B cell (primary cell): ENCODE measurements at regions not wholly inside any gene's neighbourhood (a gene's known extent, or its start where the extent isn't known, plus 50 kb on each side); places are given as distances from the start of the nearest gene placed in this dataset.

ENCODE experiments used
- ATAC-seq: fragments of 200-7000 bp; cut with Tn5 transposase; one replicate; pipeline ENCODE4 v1.10.0; 2021; ENCODE audit warnings: low read depth, mild to moderate bottlenecking, moderate number of reproducible peaks, moderate library complexity
- CTCF ChIA-PET: fragments of 350-600 bp; sonication (Branson Sonifier 250); formaldehyde crosslinking; loops from one replicate; lab custom pipeline; 2021; ENCODE audit warnings: antibody characterized with exemption, inconsistent platforms; lab: Charles Lee
- POLR2A ChIA-PET: fragments of 350-600 bp; sonication (Branson Sonifier 250); formaldehyde crosslinking; loops from one replicate; lab custom pipeline; 2021; ENCODE audit warnings: antibody characterized with exemption; lab: Charles Lee
- DNase-seq: peaks from one replicate; pipeline ENCODE4 v3.0.0; 2013
- H2AFZ ChIP-seq: 2 replicates; pipeline ENCODE4 v1.6.1; 2012; ENCODE audit warnings: mild to moderate bottlenecking, low read depth, low read length; ENCODE audit not compliant: insufficient read depth, poor library complexity, severe bottlenecking
- H3K27ac ChIP-seq, 2 donors: 1 replicate in 1 of 2; 2 replicates in 1 of 2; pipeline ENCODE4 v1.5.1; 2012 to 2013; ENCODE audit warnings: low read length in 2 of 2, mild to moderate bottlenecking in 2 of 2, moderate library complexity in 1 of 2
- H3K27me3 ChIP-seq, 4 experiments: fragments of 200-600 bp in 1 of 4; sonication (generic) in 1 of 4; replicated peaks in 1 of 4; 1 replicate in 2 of 4; 2 replicates in 2 of 4; pipeline versions ENCODE4 v1.6.1 to v1.7.0; 2013 to 2016; ENCODE audit warnings: low read length in 3 of 4, mild to moderate bottlenecking in 2 of 4, mixed read lengths in 1 of 4, moderate library complexity in 1 of 4; ENCODE audit not compliant: insufficient read depth in 4 of 4, control insufficient read depth in 3 of 4; ENCODE audit errors: control extremely low read depth in 1 of 4
- H3K36me3 ChIP-seq, 2 experiments: replicated peaks in 1 of 2; 1 replicate in 1 of 2; 2 replicates in 1 of 2; pipeline versions ENCODE4 v1.6.1 to v1.7.1; 2013; ENCODE audit warnings: low read length in 1 of 2; ENCODE audit not compliant: insufficient read depth in 2 of 2, control insufficient read depth in 1 of 2; ENCODE audit errors: control extremely low read depth in 1 of 2, extremely low read depth in 1 of 2
- H3K4me1 ChIP-seq, 2 donors: fragments of 200-600 bp in 1 of 2; sonication (generic) in 1 of 2; 1 replicate in 1 of 2; 2 replicates in 1 of 2; pipeline versions ENCODE4 v1.5.1 to v1.6.1; 2013 to 2017; ENCODE audit warnings: low read length in 2 of 2; ENCODE audit not compliant: control insufficient read depth in 2 of 2, insufficient read depth in 2 of 2
- H3K4me2 ChIP-seq: replicated peaks from 2 replicates; pipeline ENCODE3; 2012; ENCODE audit warnings: mild to moderate bottlenecking, low read depth, low read length; ENCODE audit not compliant: poor library complexity, severe bottlenecking
- H3K4me3 ChIP-seq, 5 experiments: fragments of 200-600 bp in 1 of 5; sonication (generic) in 1 of 5; 1 replicate in 3 of 5; 2 replicates in 2 of 5; pipeline versions ENCODE4 v1.5.1 to v1.7.0; 2011 to 2016; ENCODE audit warnings: low read length in 4 of 5, mild to moderate bottlenecking in 4 of 5, low read depth in 2 of 5, control low read depth in 1 of 5, moderate library complexity in 1 of 5; ENCODE audit not compliant: insufficient read depth in 1 of 5; ENCODE audit errors: control extremely low read depth in 1 of 5, extremely low read depth in 1 of 5
- H3K79me2 ChIP-seq: fragments of 200-600 bp; sonication (generic); one replicate; pipeline ENCODE4 v1.6.0; 2016; ENCODE audit warnings: low read length; ENCODE audit not compliant: control insufficient read depth, insufficient read depth
- H3K9ac ChIP-seq: fragments of 200-600 bp; sonication (generic); 2 replicates; pipeline ENCODE4 v1.6.1; 2017; ENCODE audit warnings: mild to moderate bottlenecking, low read length, moderate library complexity
- H3K9me3 ChIP-seq, 3 donors: one replicate each; pipeline versions ENCODE4 v1.6.1 to v1.7.1; 2013; ENCODE audit warnings: low read length in 2 of 3; ENCODE audit not compliant: control insufficient read depth in 2 of 3, insufficient read depth in 1 of 3; ENCODE audit errors: control extremely low read depth in 1 of 3
- H4K20me1 ChIP-seq: 2 replicates; pipeline ENCODE4 v1.6.0; 2012; ENCODE audit warnings: mild to moderate bottlenecking, low read length; ENCODE audit not compliant: insufficient read depth, control insufficient read depth, poor library complexity, severe bottlenecking
- H3K27ac Mint-ChIP-seq: one replicate; pipeline ENCODE4 v1.8.0; 2021; ENCODE audit warnings: mixed read lengths
- H3K27me3 Mint-ChIP-seq: one replicate; pipeline ENCODE4 v1.8.0; 2021; ENCODE audit warnings: mixed read lengths
- H3K4me1 Mint-ChIP-seq: one replicate; pipeline ENCODE4 v1.8.0; 2021; ENCODE audit warnings: mixed read lengths
- H3K4me3 Mint-ChIP-seq: one replicate; pipeline ENCODE4 v1.8.0; 2021; ENCODE audit warnings: mixed read lengths
- H3K9me3 Mint-ChIP-seq: one replicate; pipeline ENCODE4 v1.8.0; 2022; ENCODE audit warnings: mixed read lengths; ENCODE audit not compliant: insufficient read depth
- CTCF ChIP-seq: fragments of 200-600 bp; IDR thresholded peaks from one replicate; pipeline ENCODE4 v1.8.0; 2022; ENCODE audit warnings: antibody characterized with exemption, mild to moderate bottlenecking
- EZH2 ChIP-seq: IDR thresholded peaks from 2 replicates; pipeline ENCODE4 v1.6.1; 2012; ENCODE audit warnings: borderline replicate concordance, low read depth, mild to moderate bottlenecking, moderate library complexity, low read length; ENCODE audit not compliant: insufficient read depth, poor library complexity, severe bottlenecking
- WGBS: methylation state at CpG from one replicate; pipeline ENCODE4 v1.1.5; 2013; ENCODE audit warnings: missing lambda C conversion rate; ENCODE audit not compliant: insufficient coverage; 5-methylcytosine and 5-hydroxymethylcytosine counted together
- intact Hi-C: fragments of 100-400 bp; cut with micrococcal nuclease; formaldehyde crosslinking; loops from one replicate; pipeline ENCODE4 v1.10.0; 2022

- intact Hi-C loops, result no loop called here
- DNase-seq, result no peak
- 100% methylated on average over 1 of the region's 3 CpGs for WGBS
- Histone ChIP-seq H3K4me2 (no peak overlapping the region), H3K27me3 (peaks cover 0 to 4% (median 0%) of the 10 kb centered on the region in 4 experiments), H3K36me3 (no peaks in the 10 kb centered on the region), H3K4me3 (no peak overlapping the region), H4K20me1 (no peaks in the 10 kb centered on the region), H3K9me3 (no peaks in the 10 kb centered on the region), H3K27ac (no peak overlapping the region), H2AFZ (no peak overlapping the region), H3K79me2 (no peaks in the 10 kb centered on the region), H3K9ac (no peak overlapping the region), H3K4me1 (no peaks in the 10 kb centered on the region)
- Mint-ChIP-seq H3K27me3 (no peaks in the 10 kb centered on the region), H3K4me1 (no peaks in the 10 kb centered on the region), H3K9me3 (peaks cover 5% of the 10 kb centered on the region), H3K27ac (no peak overlapping the region), H3K4me3 (no peak overlapping the region)
- ChIA-PET POLR2A (no interaction called here), CTCF (no interaction called here)
- ATAC-seq, result no peak
- no peak for TF ChIP-seq CTCF
Measured at GRCh38 chr20:18995455-18995854, 181.9 kb downstream of the SCP2D1 start.

GRCh38 chr20:18999086-18999485 lies 185.5 kb downstream of the SCP2D1 start:
- no peaks in the 10 kb centered on the region for H3K9me3 Mint-ChIP-seq
- WGBS, result 98% methylated on average over 6 of the region's 7 CpGs
- H3K4me1 ChIP-seq, result no peaks in the 10 kb centered on the region
- DNase-seq (no peak), ATAC-seq (no peak)
- no peaks in the 10 kb centered on the region for H3K4me1 Mint-ChIP-seq
- no peaks in the 10 kb centered on the region for H3K27me3 ChIP-seq
- no peak overlapping the region for H3K4me2 ChIP-seq
- H2AFZ ChIP-seq, result no peak overlapping the region
- no peak overlapping the region for H3K9ac ChIP-seq
- ChIA-PET CTCF (no interaction called here), POLR2A (no interaction called here)
- H4K20me1 ChIP-seq, result no peaks in the 10 kb centered on the region
- H3K36me3 ChIP-seq, result no peaks in the 10 kb centered on the region
- H3K27ac ChIP-seq, result no peak overlapping the region
- no peaks in the 10 kb centered on the region for H3K9me3 ChIP-seq
- no peaks in the 10 kb centered on the region for H3K27me3 Mint-ChIP-seq
- H3K79me2 ChIP-seq, result no peaks in the 10 kb centered on the region
- H3K27ac Mint-ChIP-seq, result no peak overlapping the region
- TF ChIP-seq CTCF, result no peak
- no peak for TF ChIP-seq EZH2
- intact Hi-C loops, result no loop called here
- H3K4me3 Mint-ChIP-seq, result no peak overlapping the region
- H3K4me3 ChIP-seq, result no peak overlapping the region
